HCT116 (cell line): ENCODE measurements at regions not wholly inside any gene's neighbourhood (a gene's known extent, or its start where the extent isn't known, plus 50 kb on each side); places are given as distances from the start of the nearest gene placed in this dataset.

Experiments used
- ATAC-seq: fragments of 200-7000 bp; cut with Tn5 transposase; 2 replicates; pipeline ENCODE4 v1.9.1; 2020; ENCODE audit warnings: mild to moderate bottlenecking, moderate library complexity
- BruUV-seq: library from RNA; stranded (reverse); fragments of 400-500 nt; replicated peaks from 2 replicates; lab custom pipeline; 2021; lab: Mats Ljungman, UMichigan
- CTCF ChIA-PET: fragments of 300-600 bp; sonication (Branson Sonifier 250); formaldehyde crosslinking; loops from one replicate; lab custom pipeline; 2021; ENCODE audit warnings: antibody characterized with exemption; lab: Charles Lee
- POLR2A ChIA-PET: fragments of 300-600, 350-600 bp; sonication (Branson Sonifier 250); formaldehyde crosslinking; loops from one replicate; lab custom pipeline; 2021; ENCODE audit warnings: antibody characterized with exemption; lab: Charles Lee
- RAD21 ChIA-PET, 2 experiments: fragments of 300-600 bp; sonication (Branson Sonifier 250); formaldehyde crosslinking; loops; one replicate each; lab custom pipeline; 2023; ENCODE audit warnings: low total read pairs in 2 of 2; ENCODE audit not compliant: uncharacterized antibody in 2 of 2, unreplicated experiment in 2 of 2, low non-redundant PET in 1 of 2; lab: Charles Lee
- DNase-seq: peaks from one replicate; pipeline ENCODE4 v3.0.0-alpha.2; 2010; ENCODE audit warnings: low read depth, low spot score
- H2AFZ ChIP-seq: fragments of 200-600 bp; shearing (Covaris generic), sonication (generic); 2 replicates; pipeline ENCODE4 v1.6.1; 2017; ENCODE audit warnings: low read depth, mixed run types, mixed read lengths, antibody characterized with exemption, low read length; ENCODE audit not compliant: poor library complexity, severe bottlenecking
- H3K27ac ChIP-seq: 2 replicates; pipeline ENCODE4 v1.5.1; 2012; ENCODE audit warnings: low read depth, low read length
- H3K27me3 ChIP-seq: fragments of 200-600 bp; sonication (generic); 2 replicates; pipeline ENCODE4 v1.6.1; 2016; ENCODE audit warnings: mixed run types, low read length, mixed read lengths; ENCODE audit not compliant: insufficient read depth
- H3K36me3 ChIP-seq, 2 experiments: fragments of 200-500 bp in 1 of 2; fragments of 200-600 bp in 1 of 2; sonication (Bioruptor generic) in 1 of 2; sonication (generic) in 1 of 2; 2 replicates each; pipeline versions ENCODE4 v1.5.1 to v1.6.1; 2014 to 2016; ENCODE audit warnings: low read length in 2 of 2, inconsistent platforms in 1 of 2, mixed read lengths in 1 of 2, mixed run types in 1 of 2; ENCODE audit not compliant: insufficient read depth in 2 of 2, control insufficient read depth in 1 of 2
- H3K4me1 ChIP-seq, 2 experiments: fragments of 200-600 bp in 1 of 2; sonication (generic) in 1 of 2; 2 replicates each; pipeline versions ENCODE4 v1.5.1 to v1.6.1; 2012 to 2017; ENCODE audit warnings: low read length in 2 of 2, inconsistent platforms in 1 of 2, mild to moderate bottlenecking in 1 of 2, mixed read lengths in 1 of 2, mixed run types in 1 of 2, moderate library complexity in 1 of 2; ENCODE audit not compliant: insufficient read depth in 2 of 2, control insufficient read depth in 1 of 2
- H3K4me2 ChIP-seq: fragments of 200-600 bp; sonication (generic); 2 replicates; pipeline ENCODE4 v1.6.1; 2017; ENCODE audit warnings: mixed run types, low read length, mixed read lengths
- H3K4me3 ChIP-seq, 2 experiments: fragments of 200-600 bp in 1 of 2; sonication (generic) in 1 of 2; replicated peaks in 1 of 2; 2 replicates each; pipeline ENCODE4 v1.5.1; 2011 to 2016; ENCODE audit warnings: low read length in 2 of 2, control low read depth in 1 of 2, low read depth in 1 of 2, mild to moderate bottlenecking in 1 of 2, mixed read lengths in 1 of 2, mixed run types in 1 of 2
- H3K79me2 ChIP-seq: fragments of 200-600 bp; sonication (generic); 2 replicates; pipeline ENCODE4 v1.6.1; 2017; ENCODE audit warnings: mild to moderate bottlenecking, mixed run types, low read length, moderate library complexity, mixed read lengths; ENCODE audit not compliant: insufficient read depth
- H3K9ac ChIP-seq: fragments of 200-600 bp; sonication (generic); 2 replicates; pipeline ENCODE4 v1.6.1; 2016; ENCODE audit warnings: low read length, mixed read lengths
- H3K9me2 ChIP-seq: fragments of 200-600 bp; sonication (generic), shearing (Covaris generic); 2 replicates; pipeline ENCODE4 v1.6.1; 2017; ENCODE audit warnings: mixed run types, mild to moderate bottlenecking, moderate library complexity; ENCODE audit not compliant: insufficient read depth
- H3K9me3 ChIP-seq, 2 experiments: fragments of 200-500 bp in 1 of 2; fragments of 200-600 bp in 1 of 2; sonication (Bioruptor generic) in 1 of 2; sonication (generic) in 1 of 2; 2 replicates each; pipeline ENCODE4 v1.6.1; 2014 to 2017; ENCODE audit warnings: low read length in 2 of 2, mixed read lengths in 2 of 2, inconsistent platforms in 1 of 2, low read depth in 1 of 2, mild to moderate bottlenecking in 1 of 2, mixed run types in 1 of 2, moderate library complexity in 1 of 2; ENCODE audit not compliant: control insufficient read depth in 1 of 2, insufficient read depth in 1 of 2
- H4K20me1 ChIP-seq: fragments of 200-600 bp; sonication (generic), shearing (Covaris generic); 2 replicates; pipeline ENCODE4 v1.6.1; 2017; ENCODE audit warnings: mixed run types, mild to moderate bottlenecking, moderate library complexity; ENCODE audit not compliant: insufficient read depth
- CBX3 ChIP-seq: IDR thresholded peaks from 2 replicates; pipeline ENCODE4 v1.6.1; 2012; ENCODE audit warnings: low read depth
- CEBPB ChIP-seq: IDR thresholded peaks from 2 replicates; pipeline ENCODE4 v1.6.1; 2012; ENCODE audit warnings: low read depth
- EGR1 ChIP-seq: IDR thresholded peaks from 2 replicates; pipeline ENCODE4 v1.6.1; 2012; ENCODE audit warnings: low read depth
- ELF1 ChIP-seq: IDR thresholded peaks from 2 replicates; pipeline ENCODE4 v1.6.1; 2012; ENCODE audit warnings: low read depth, borderline replicate concordance
- EZH2 ChIP-seq: fragments of 200-600 bp; sonication (generic); IDR thresholded peaks from 2 replicates; pipeline ENCODE4 v1.6.1; 2017; ENCODE audit warnings: antibody characterized with exemption, mixed run types
- EZH2phosphoT487 ChIP-seq: fragments of 200-600 bp; IDR thresholded peaks from 2 replicates; pipeline ENCODE4 v1.6.1; 2018; ENCODE audit warnings: antibody characterized with exemption, borderline replicate concordance
- FOSL1 ChIP-seq: IDR thresholded peaks from 2 replicates; pipeline ENCODE4 v1.6.1; 2012; ENCODE audit warnings: low read depth
- JUND ChIP-seq: IDR thresholded peaks from 2 replicates; pipeline ENCODE4 v1.6.1; 2012
- POLR2A ChIP-seq: IDR thresholded peaks from 2 replicates; pipeline ENCODE4 v1.7.0; 2011; ENCODE audit warnings: borderline replicate concordance; ENCODE audit not compliant: insufficient read depth, insufficient read length; ENCODE audit errors: extremely low read depth
- RAD21 ChIP-seq: IDR thresholded peaks from 2 replicates; pipeline ENCODE4 v1.6.1; 2012; ENCODE audit warnings: low read depth, mild to moderate bottlenecking
- SIN3A ChIP-seq: IDR thresholded peaks from 2 replicates; pipeline ENCODE4 v1.6.1; 2012; ENCODE audit warnings: low read depth
- SP1 ChIP-seq: IDR thresholded peaks from 2 replicates; pipeline ENCODE4 v1.6.1; 2012; ENCODE audit warnings: low read depth
- TCF7L2 ChIP-seq: IDR thresholded peaks from 2 replicates; pipeline ENCODE4 v1.7.0; 2011; ENCODE audit warnings: borderline replicate concordance, inconsistent platforms; ENCODE audit not compliant: insufficient read depth, insufficient read length; ENCODE audit errors: extremely low read depth
- ZFX ChIP-seq: fragments of 450-650 bp; IDR thresholded peaks from 2 replicates; pipeline ENCODE4 v1.6.1; 2017
- ZNF274 ChIP-seq: fragments of 200-500 bp; sonication (Bioruptor generic); IDR thresholded peaks from 2 replicates; pipeline ENCODE4 v1.6.1; 2014; ENCODE audit warnings: mild to moderate bottlenecking, low read depth, low read length, inconsistent platforms
- intact Hi-C: fragments of 100-400 bp; cut with micrococcal nuclease; formaldehyde crosslinking; loops from 2 replicates; pipeline ENCODE4 v1.10.0; 2022
- TF ChIP-seq, protein P1 (sequence below): IDR thresholded peaks from 2 replicates; pipeline ENCODE4 v1.6.1; 2012
- TF ChIP-seq, protein P2 (sequence below): IDR thresholded peaks from 2 replicates; pipeline ENCODE4 v1.6.1; 2012
- TF ChIP-seq, protein P3 (sequence below), 3 experiments: fragments of 200-600 bp in 1 of 3; sonication (generic) in 1 of 3; IDR thresholded peaks in 2 of 3; conservative IDR thresholded peaks in 1 of 3; 2 replicates each; pipeline ENCODE4 v1.5.1; 2012 to 2017; ENCODE audit warnings: low read depth in 2 of 3, low read length in 2 of 3, antibody characterized with exemption in 1 of 3, borderline replicate concordance in 1 of 3, control low read depth in 1 of 3, mild to moderate bottlenecking in 1 of 3, mixed read lengths in 1 of 3, mixed run types in 1 of 3, moderate library complexity in 1 of 3; ENCODE audit not compliant: insufficient read depth in 1 of 3
- TF ChIP-seq, protein P4 (sequence below): IDR thresholded peaks from 2 replicates; pipeline ENCODE4 v1.6.1; 2012; ENCODE audit warnings: low read depth
- TF ChIP-seq, protein P5 (sequence below): IDR thresholded peaks from 2 replicates; pipeline ENCODE4 v1.6.1; 2011; ENCODE audit warnings: mild to moderate bottlenecking, low read length, moderate library complexity; ENCODE audit not compliant: insufficient replicate concordance; ENCODE audit errors: extremely low read depth

DNA sequence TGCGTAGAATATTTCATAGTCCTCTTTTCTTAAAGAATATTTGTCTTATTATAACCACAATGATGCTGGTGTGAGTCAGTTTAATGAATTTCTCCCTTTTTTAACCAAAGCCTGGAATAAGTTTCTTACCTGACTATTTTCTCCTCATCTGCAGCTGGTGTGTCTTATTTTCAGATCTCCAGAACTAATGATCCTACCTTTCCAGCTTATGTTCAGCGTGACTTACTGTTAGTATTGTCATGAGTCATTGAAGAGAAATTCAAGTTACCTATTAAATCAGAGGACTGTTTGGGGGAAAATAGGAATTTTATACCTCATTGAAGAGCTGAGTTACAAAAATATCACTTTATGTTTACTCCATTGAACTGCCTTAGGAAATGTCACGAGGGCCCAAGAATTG, 482.1 kb downstream of the RWDD3 start:
- Histone ChIP-seq H4K20me1 (no peaks in the 10 kb centered on the region; the same call in 1 of the 2 replicates), H3K36me3 (no peaks in the 10 kb centered on the region; a peak in 1 of 4 replicates), H3K79me2 (no peaks in the 10 kb centered on the region), H3K27me3 (no peaks in the 10 kb centered on the region), H3K4me1 (no peaks in the 10 kb centered on the region), H3K9me3 (no peaks in the 10 kb centered on the region), H3K9me2 (no peaks in the 10 kb centered on the region), H3K4me3 (no peak overlapping the region), H3K27ac (no peak overlapping the region), H3K9ac (no peak overlapping the region), H3K4me2 (no peak overlapping the region), H2AFZ (no peak overlapping the region)
- no peak for ATAC-seq
- intact Hi-C loops: no loop called here
- ChIA-PET RAD21 (no interaction called here), POLR2A (no interaction called here), CTCF (no interaction called here)
- DNase-seq: no peak
- BruUV-seq: no TSS peak
- TF ChIP-seq ZFX (no peak), FOSL1 (no peak), TCF7L2 (no peak), ELF1 (no peak), EZH2phosphoT487 (no peak), EGR1 (no peak), POLR2A (no peak), CBX3 (no peak), RAD21 (no peak), ZNF274 (no peak), CEBPB (no peak), SP1 (no peak), SIN3A (no peak), JUND (no peak), EZH2 (no peak)
- TF ChIP-seq, protein P1, sequence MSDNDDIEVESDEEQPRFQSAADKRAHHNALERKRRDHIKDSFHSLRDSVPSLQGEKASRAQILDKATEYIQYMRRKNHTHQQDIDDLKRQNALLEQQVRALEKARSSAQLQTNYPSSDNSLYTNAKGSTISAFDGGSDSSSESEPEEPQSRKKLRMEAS: no peak
- TF ChIP-seq, protein P2, sequence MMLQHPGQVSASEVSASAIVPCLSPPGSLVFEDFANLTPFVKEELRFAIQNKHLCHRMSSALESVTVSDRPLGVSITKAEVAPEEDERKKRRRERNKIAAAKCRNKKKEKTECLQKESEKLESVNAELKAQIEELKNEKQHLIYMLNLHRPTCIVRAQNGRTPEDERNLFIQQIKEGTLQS: no peak
- TF ChIP-seq, protein P3, sequence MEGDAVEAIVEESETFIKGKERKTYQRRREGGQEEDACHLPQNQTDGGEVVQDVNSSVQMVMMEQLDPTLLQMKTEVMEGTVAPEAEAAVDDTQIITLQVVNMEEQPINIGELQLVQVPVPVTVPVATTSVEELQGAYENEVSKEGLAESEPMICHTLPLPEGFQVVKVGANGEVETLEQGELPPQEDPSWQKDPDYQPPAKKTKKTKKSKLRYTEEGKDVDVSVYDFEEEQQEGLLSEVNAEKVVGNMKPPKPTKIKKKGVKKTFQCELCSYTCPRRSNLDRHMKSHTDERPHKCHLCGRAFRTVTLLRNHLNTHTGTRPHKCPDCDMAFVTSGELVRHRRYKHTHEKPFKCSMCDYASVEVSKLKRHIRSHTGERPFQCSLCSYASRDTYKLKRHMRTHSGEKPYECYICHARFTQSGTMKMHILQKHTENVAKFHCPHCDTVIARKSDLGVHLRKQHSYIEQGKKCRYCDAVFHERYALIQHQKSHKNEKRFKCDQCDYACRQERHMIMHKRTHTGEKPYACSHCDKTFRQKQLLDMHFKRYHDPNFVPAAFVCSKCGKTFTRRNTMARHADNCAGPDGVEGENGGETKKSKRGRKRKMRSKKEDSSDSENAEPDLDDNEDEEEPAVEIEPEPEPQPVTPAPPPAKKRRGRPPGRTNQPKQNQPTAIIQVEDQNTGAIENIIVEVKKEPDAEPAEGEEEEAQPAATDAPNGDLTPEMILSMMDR (IDR thresholded peaks at IDR 0.05 in 2 of 3, conservative IDR thresholded peaks at IDR 0.05 in 1 of 3; ENCODE audit: borderline replicate concordance in 1 of 3, insufficient read depth in 1 of 3, low read depth in 2 of 3, low read length in 2 of 3): no peak
- TF ChIP-seq, protein P4, sequence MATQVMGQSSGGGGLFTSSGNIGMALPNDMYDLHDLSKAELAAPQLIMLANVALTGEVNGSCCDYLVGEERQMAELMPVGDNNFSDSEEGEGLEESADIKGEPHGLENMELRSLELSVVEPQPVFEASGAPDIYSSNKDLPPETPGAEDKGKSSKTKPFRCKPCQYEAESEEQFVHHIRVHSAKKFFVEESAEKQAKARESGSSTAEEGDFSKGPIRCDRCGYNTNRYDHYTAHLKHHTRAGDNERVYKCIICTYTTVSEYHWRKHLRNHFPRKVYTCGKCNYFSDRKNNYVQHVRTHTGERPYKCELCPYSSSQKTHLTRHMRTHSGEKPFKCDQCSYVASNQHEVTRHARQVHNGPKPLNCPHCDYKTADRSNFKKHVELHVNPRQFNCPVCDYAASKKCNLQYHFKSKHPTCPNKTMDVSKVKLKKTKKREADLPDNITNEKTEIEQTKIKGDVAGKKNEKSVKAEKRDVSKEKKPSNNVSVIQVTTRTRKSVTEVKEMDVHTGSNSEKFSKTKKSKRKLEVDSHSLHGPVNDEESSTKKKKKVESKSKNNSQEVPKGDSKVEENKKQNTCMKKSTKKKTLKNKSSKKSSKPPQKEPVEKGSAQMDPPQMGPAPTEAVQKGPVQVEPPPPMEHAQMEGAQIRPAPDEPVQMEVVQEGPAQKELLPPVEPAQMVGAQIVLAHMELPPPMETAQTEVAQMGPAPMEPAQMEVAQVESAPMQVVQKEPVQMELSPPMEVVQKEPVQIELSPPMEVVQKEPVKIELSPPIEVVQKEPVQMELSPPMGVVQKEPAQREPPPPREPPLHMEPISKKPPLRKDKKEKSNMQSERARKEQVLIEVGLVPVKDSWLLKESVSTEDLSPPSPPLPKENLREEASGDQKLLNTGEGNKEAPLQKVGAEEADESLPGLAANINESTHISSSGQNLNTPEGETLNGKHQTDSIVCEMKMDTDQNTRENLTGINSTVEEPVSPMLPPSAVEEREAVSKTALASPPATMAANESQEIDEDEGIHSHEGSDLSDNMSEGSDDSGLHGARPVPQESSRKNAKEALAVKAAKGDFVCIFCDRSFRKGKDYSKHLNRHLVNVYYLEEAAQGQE: no peak
- TF ChIP-seq, protein P5, sequence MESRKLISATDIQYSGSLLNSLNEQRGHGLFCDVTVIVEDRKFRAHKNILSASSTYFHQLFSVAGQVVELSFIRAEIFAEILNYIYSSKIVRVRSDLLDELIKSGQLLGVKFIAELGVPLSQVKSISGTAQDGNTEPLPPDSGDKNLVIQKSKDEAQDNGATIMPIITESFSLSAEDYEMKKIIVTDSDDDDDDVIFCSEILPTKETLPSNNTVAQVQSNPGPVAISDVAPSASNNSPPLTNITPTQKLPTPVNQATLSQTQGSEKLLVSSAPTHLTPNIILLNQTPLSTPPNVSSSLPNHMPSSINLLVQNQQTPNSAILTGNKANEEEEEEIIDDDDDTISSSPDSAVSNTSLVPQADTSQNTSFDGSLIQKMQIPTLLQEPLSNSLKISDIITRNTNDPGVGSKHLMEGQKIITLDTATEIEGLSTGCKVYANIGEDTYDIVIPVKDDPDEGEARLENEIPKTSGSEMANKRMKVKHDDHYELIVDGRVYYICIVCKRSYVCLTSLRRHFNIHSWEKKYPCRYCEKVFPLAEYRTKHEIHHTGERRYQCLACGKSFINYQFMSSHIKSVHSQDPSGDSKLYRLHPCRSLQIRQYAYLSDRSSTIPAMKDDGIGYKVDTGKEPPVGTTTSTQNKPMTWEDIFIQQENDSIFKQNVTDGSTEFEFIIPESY: no peak
